K562 (cell line): ENCODE measurements at regions not wholly inside any gene's neighbourhood (a gene's known extent, or its start where the extent isn't known, plus 50 kb on each side); places are given as distances from the start of the nearest gene placed in this dataset.

Experiments
- ATAC-seq: fragments of 200-7000 bp; cut with Tn5 transposase; 3 replicates; pipeline ENCODE4 v1.9.1; 2020; ENCODE audit warnings: moderate library complexity
- BruUV-seq: library from RNA; stranded (reverse); fragments of 400-500 nt; replicated peaks from 2 replicates; lab custom pipeline; 2021; lab: Mats Ljungman, UMichigan
- CTCF ChIA-PET: fragments of 300-600 bp; formaldehyde crosslinking; extraction: SDS; loops from one replicate; lab custom pipeline; 2021; ENCODE audit warnings: low intra/inter-chr PET ratio; lab: Yijun Ruan, JAX
- POLR2A ChIA-PET: fragments of 300-600, 350-650 bp; sonication (Branson Sonifier 250); formaldehyde crosslinking; extraction: SDS; loops from one replicate; lab custom pipeline; 2021; ENCODE audit warnings: antibody characterized with exemption, inconsistent platforms; lab: Yijun Ruan, JAX
- DNase-seq, 4 experiments: peaks; one replicate each; pipeline versions ENCODE4 v3.0.0 to v3.0.0-alpha.2; 2011 to 2018; ENCODE audit warnings: low spot score in 3 of 4, mixed read lengths in 3 of 4; ENCODE audit errors: extremely low read depth in 1 of 4
- FAIRE-seq: peaks from 2 replicates; lab custom pipeline; 2011; peaks lifted over from hg19 to GRCh38; lab: Jason Lieb, UNC
- H2AFZ ChIP-seq: 2 replicates; pipeline ENCODE4 v1.6.0; 2011; ENCODE audit warnings: low read depth, low read length, control low read depth, inconsistent platforms
- H3K27ac ChIP-seq: fragments of 200-600 bp; 3 replicates; pipeline ENCODE4 v1.8.0; 2011; ENCODE audit warnings: low read depth, mild to moderate bottlenecking, control low read depth, inconsistent platforms, low read length, moderate library complexity, mixed read lengths; ENCODE audit errors: extremely low read depth
- H3K27me3 ChIP-seq, 2 experiments: fragments of 300-600 bp in 1 of 2; 2 replicates in 1 of 2; 3 replicates in 1 of 2; pipeline versions ENCODE4 v1.6.0 to v1.8.0; 2011; ENCODE audit warnings: inconsistent platforms in 2 of 2, low read length in 2 of 2, mild to moderate bottlenecking in 1 of 2, mixed read lengths in 1 of 2, moderate library complexity in 1 of 2; ENCODE audit not compliant: control insufficient read depth in 2 of 2, insufficient read depth in 2 of 2
- H3K36me3 ChIP-seq: fragments of 300-600 bp; 3 replicates; pipeline ENCODE4 v1.8.0; 2011; ENCODE audit warnings: mild to moderate bottlenecking, low read length, inconsistent platforms; ENCODE audit not compliant: control insufficient read depth, insufficient read depth
- H3K4me1 ChIP-seq, 2 experiments: fragments of 200-600 bp in 1 of 2; replicated peaks in 1 of 2; 2 replicates in 1 of 2; 3 replicates in 1 of 2; pipeline versions ENCODE4 v1.5.1 to v1.8.0; 2011; ENCODE audit warnings: inconsistent platforms in 2 of 2, low read length in 2 of 2, mild to moderate bottlenecking in 1 of 2, mixed read lengths in 1 of 2, moderate library complexity in 1 of 2; ENCODE audit not compliant: control insufficient read depth in 2 of 2, insufficient read depth in 2 of 2
- H3K4me2 ChIP-seq: 2 replicates; pipeline ENCODE4 v1.6.1; 2011; ENCODE audit warnings: low read length, control low read depth, inconsistent platforms, mixed read lengths; ENCODE audit not compliant: insufficient read depth
- H3K4me3 ChIP-seq: fragments of 200-600 bp; sonication (generic), shearing (Covaris generic); 2 replicates; pipeline ENCODE4 v1.5.1; 2016; ENCODE audit warnings: control low read depth, inconsistent platforms
- H3K79me2 ChIP-seq: fragments of 200-600 bp; 3 replicates; pipeline ENCODE4 v1.8.0; 2011; ENCODE audit warnings: low read length, inconsistent platforms; ENCODE audit not compliant: control insufficient read depth, insufficient read depth
- H3K9ac ChIP-seq, 2 experiments: 2 replicates each; pipeline versions ENCODE4 v1.6.0 to v1.6.1; 2011; ENCODE audit warnings: low read depth in 2 of 2, low read length in 2 of 2, control low read depth in 1 of 2, inconsistent platforms in 1 of 2, mild to moderate bottlenecking in 1 of 2, mixed read lengths in 1 of 2; ENCODE audit not compliant: insufficient read depth in 1 of 2
- H3K9me1 ChIP-seq: one replicate; pipeline ENCODE4 v1.6.0; 2011; ENCODE audit warnings: inconsistent platforms, mild to moderate bottlenecking, low read length, moderate library complexity; ENCODE audit not compliant: control insufficient read depth, insufficient read depth
- H3K9me3 ChIP-seq: replicated peaks from 2 replicates; pipeline ENCODE4 v1.5.1; 2011; ENCODE audit warnings: low read depth, low read length, inconsistent platforms; ENCODE audit not compliant: control insufficient read depth, insufficient read depth
- H4K20me1 ChIP-seq: replicated peaks from 2 replicates; pipeline ENCODE4 v1.6.1; 2011; ENCODE audit warnings: low read length, inconsistent platforms, mixed read lengths; ENCODE audit not compliant: control insufficient read depth, insufficient read depth
- ADNP ChIP-seq: fragments of 200-800 bp; sonication (Bioruptor generic); IDR thresholded peaks from 2 replicates; pipeline ENCODE4 v1.6.1; 2016; ENCODE audit warnings: missing genetic modification characterization, missing compliant biosample characterization
- CEBPZ ChIP-seq: fragments of 150-350 bp; IDR thresholded peaks from 2 replicates; pipeline ENCODE4 v1.6.1; 2014; ENCODE audit warnings: low read depth, mild to moderate bottlenecking, low read length, borderline replicate concordance
- FOXJ2 ChIP-seq: fragments of 200-800 bp; sonication (Bioruptor generic); IDR thresholded peaks from 2 replicates; pipeline ENCODE4 v1.6.1; 2016; ENCODE audit warnings: missing genetic modification characterization, missing compliant biosample characterization
- JUN ChIP-seq, 2 experiments: sonication (generic) in 1 of 2; formaldehyde crosslinking in 1 of 2; IDR thresholded peaks; 2 replicates each; pipeline versions ENCODE4 v1.6.1 to v1.8.0; 2012 to 2022; ENCODE audit warnings: borderline replicate concordance in 2 of 2, mild to moderate bottlenecking in 2 of 2, improper control_type of control experiment in 1 of 2, low read depth in 1 of 2, low read length in 1 of 2, missing genetic modification reagents in 1 of 2
- KHSRP ChIP-seq: fragments of 450-650 bp; IDR thresholded peaks from 2 replicates; pipeline ENCODE4 v1.6.1; 2017
- MTA2 ChIP-seq: fragments of 450-650 bp; IDR thresholded peaks from 2 replicates; pipeline ENCODE4 v1.6.1; 2016; ENCODE audit warnings: low read depth
- NCOR1 ChIP-seq: fragments of 450-650 bp; IDR thresholded peaks from 2 replicates; pipeline ENCODE4 v1.6.1; 2016; ENCODE audit warnings: mild to moderate bottlenecking, moderate library complexity
- NR4A1 ChIP-seq, 2 experiments: fragments of 250-450 bp in 1 of 2; fragments of 450-650 bp in 1 of 2; sonication (Bioruptor Pico) in 1 of 2; IDR thresholded peaks; 2 replicates each; pipeline versions ENCODE4 v1.4.0 to v1.6.1; 2016 to 2020; ENCODE audit warnings: mild to moderate bottlenecking in 2 of 2, missing compliant biosample characterization in 1 of 2, missing genetic modification characterization in 1 of 2, moderate library complexity in 1 of 2
- PHF20 ChIP-seq: fragments of 450-650 bp; IDR thresholded peaks from 2 replicates; pipeline ENCODE4 v1.6.1; 2018; ENCODE audit not compliant: partially characterized antibody
- PREB ChIP-seq: sonication (generic); formaldehyde crosslinking; IDR thresholded peaks from 2 replicates; pipeline ENCODE4 v1.8.1; 2023; ENCODE audit warnings: mild to moderate bottlenecking, missing genetic modification reagents
- SMAD4 ChIP-seq: fragments of 250-450 bp; sonication (Bioruptor Pico); conservative IDR thresholded peaks from 2 replicates; pipeline ENCODE4 v1.8.0; 2021; ENCODE audit warnings: inconsistent platforms, mild to moderate bottlenecking, moderate library complexity
- SMARCE1 ChIP-seq: fragments of 450-650 bp; IDR thresholded peaks from 2 replicates; pipeline ENCODE4 v1.7.1; 2016; ENCODE audit warnings: mild to moderate bottlenecking
- ZNF3 ChIP-seq: fragments of 250-450 bp; sonication (Bioruptor Pico); IDR thresholded peaks from 2 replicates; pipeline ENCODE4 v1.5.0; 2021; ENCODE audit warnings: mild to moderate bottlenecking, moderate library complexity
- ZNF316 ChIP-seq: fragments of 450-650 bp; IDR thresholded peaks from 2 replicates; pipeline ENCODE4 v1.6.1; 2016
- WGBS: fragments of 100-300 bp; shearing (Covaris generic); methylation state at CpG from one replicate; pipeline ENCODE4 v1.1.6; 2016; ENCODE audit warnings: low coverage, mixed read lengths; ENCODE audit not compliant: insufficient coverage; ENCODE audit errors: missing lambda C conversion rate; 5-methylcytosine and 5-hydroxymethylcytosine counted together
- in situ Hi-C: fragments of 300-500 bp; cut with MboI; formaldehyde crosslinking; loops from 4 replicates; pipeline ENCODE4 v1.15.0; 2018; ENCODE audit warnings: inconsistent platforms, mixed read lengths
- intact Hi-C: fragments of 100-400 bp; cut with micrococcal nuclease; formaldehyde crosslinking; loops from 2 replicates; pipeline ENCODE4 v1.14.2; 2022

GRCh38 chr19:29378543-29379080 lies 147.2 kb upstream of the VSTM2B start (continued):
- TF ChIP-seq KHSRP: no peak
- no peak for TF ChIP-seq PREB
- TF ChIP-seq JUN (IDR thresholded peaks at IDR 0.05; ENCODE audit: borderline replicate concordance, low read depth, low read length): no peak
- no peak for TF ChIP-seq JUN (CRISPR knock-in tag; IDR thresholded peaks at IDR 0.05; ENCODE audit: borderline replicate concordance)
- no peak for TF ChIP-seq ZNF3 (CRISPR knock-in tag)
- no peak for TF ChIP-seq MTA2
- TF ChIP-seq ZNF316: no peak
- no peak for TF ChIP-seq PHF20

- Histone ChIP-seq H3K79me2 (no peaks in the 10 kb centered on the region), H3K36me3 (no peaks in the 10 kb centered on the region), H3K9me1 (no peaks in the 10 kb centered on the region), H2AFZ (no peak overlapping the region), H3K9ac (no peak overlapping the region), H3K4me3 (no peak overlapping the region), H3K27me3 (peaks cover 6 to 16% of the 10 kb centered on the region in 2 experiments; a peak in 3 of 5 replicates), H3K9me3 (no peaks in the 10 kb centered on the region), H3K4me2 (no peak overlapping the region), H4K20me1 (0 out of 2 replicates have a peak, but pooled peaks cover 5% of the 10 kb centered on the region), H3K4me1 (no peaks in the 10 kb centered on the region), H3K27ac (no peak overlapping the region)
- WGBS: 0% methylated on average over 13 of the region's 13 CpGs
- intact Hi-C loops (no loop called here), in situ Hi-C loops (no loop called here)
- DNase-seq (no peak), ATAC-seq (no peak), FAIRE-seq (no peak)
- ChIA-PET POLR2A (interaction anchor here (0.6 to 1.0 kb wide), 2 partner anchors 10 to 15 kb away, joined by 3 read pairs; no protein-coding TSS in a partner anchor), CTCF (no interaction called here)
- no TSS peak for BruUV-seq
- TF ChIP-seq NR4A1 (CRISPR knock-in tag; IDR thresholded peaks at IDR 0.05): no peak
- no peak for TF ChIP-seq NR4A1 (tag; IDR thresholded peaks at IDR 0.05)
- no peak for TF ChIP-seq CEBPZ
- TF ChIP-seq PREB: no peak
- no peak for TF ChIP-seq SMAD4 (CRISPR knock-in tag)
- no peak for TF ChIP-seq ADNP
- TF ChIP-seq NCOR1: no peak
- TF ChIP-seq SMARCE1: no peak
- TF ChIP-seq FOXJ2 (tag): no peak
Measured at GRCh38 chr19:29379257-29380021, 146.4 kb upstream of the VSTM2B start.
